ENCODE measurements at regions not wholly inside any gene's neighbourhood (a gene's known extent, or its start where the extent isn't known, plus 50 kb on each side); places are given as distances from the start of the nearest gene placed in this dataset.

GRCh38 chr5:16271851-16272250, 92.3 kb upstream of the MARCHF11 start:
- TF ChIP-seq FOXP2 (optimal IDR thresholded peaks at IDR 0.05; ENCODE audit: control extremely low read depth, extremely low read length, insufficient read depth) (no peak), EZH2 (IDR thresholded peaks at IDR 0.05) (no peak), POLR2AphosphoS5 (IDR thresholded peaks at IDR 0.05; ENCODE audit: borderline replicate concordance, low read depth, low read length) (no peak)
